GM12878 (cell line): ENCODE measurements at regions not wholly inside any gene's neighbourhood (a gene's known extent, or its start where the extent isn't known, plus 50 kb on each side); places are given as distances from the start of the nearest gene placed in this dataset.

Experiments
- ATAC-seq: fragments of 200-7000 bp; cut with Tn5 transposase; 3 replicates; pipeline ENCODE4 v1.9.1; 2020; ENCODE audit warnings: mild to moderate bottlenecking, moderate library complexity
- BruUV-seq: library from RNA; stranded (reverse); fragments of 400-500 nt; replicated peaks from 2 replicates; lab custom pipeline; 2021; lab: Mats Ljungman, UMichigan
- CTCF ChIA-PET: fragments of 300-600 bp; sonication (Branson Sonifier 250); formaldehyde crosslinking; extraction: SDS; loops from one replicate; lab custom pipeline; 2021; ENCODE audit warnings: inconsistent platforms; lab: Yijun Ruan, JAX
- POLR2A ChIA-PET: fragments of 350-600 bp; formaldehyde crosslinking; extraction: SDS; loops from one replicate; lab custom pipeline; 2021; ENCODE audit warnings: inconsistent platforms; lab: Charles Lee
- RAD21 ChIA-PET: fragments of 300-600 bp; sonication (Branson Sonifier 250); formaldehyde crosslinking; loops from one replicate; lab custom pipeline; 2023; ENCODE audit warnings: antibody characterized with exemption; ENCODE audit not compliant: unreplicated experiment; lab: Charles Lee
- SMC1A ChIA-PET: fragments of 300-600 bp; sonication (Branson Sonifier 250); formaldehyde crosslinking; loops from one replicate; lab custom pipeline; 2023; ENCODE audit not compliant: unreplicated experiment, uncharacterized antibody; lab: Charles Lee
- DNase-seq: peaks from one replicate; pipeline ENCODE4 v3.0.0-alpha.2; 2011; ENCODE audit warnings: low read depth, low spot score
- FAIRE-seq: peaks from 3 replicates; lab custom pipeline; 2011; peaks lifted over from hg19 to GRCh38; lab: Jason Lieb, UNC
- H2AFZ ChIP-seq: 2 replicates; pipeline ENCODE4 v1.6.0; 2011; ENCODE audit warnings: low read depth, low read length, control low read depth; ENCODE audit not compliant: control insufficient read depth
- H3K27ac ChIP-seq: 2 replicates; pipeline ENCODE4 v1.5.1; 2011; ENCODE audit warnings: control low read depth; ENCODE audit not compliant: control insufficient read depth, insufficient read depth
- H3K27me3 ChIP-seq, 2 experiments: replicated peaks in 1 of 2; 2 replicates each; pipeline versions ENCODE4 v1.6.0 to v1.6.1; 2011; ENCODE audit warnings: low read length in 1 of 2; ENCODE audit not compliant: control insufficient read depth in 2 of 2, insufficient read depth in 2 of 2
- H3K36me3 ChIP-seq, 2 experiments: 2 replicates each; pipeline ENCODE4 v1.5.1; 2011; ENCODE audit warnings: low read length in 1 of 2; ENCODE audit not compliant: control insufficient read depth in 2 of 2, insufficient read depth in 2 of 2
- H3K4me1 ChIP-seq: 2 replicates; pipeline ENCODE4 v1.6.1; 2011; ENCODE audit warnings: mild to moderate bottlenecking, low read length, moderate library complexity, mixed read lengths; ENCODE audit not compliant: control insufficient read depth, insufficient read depth
- H3K4me2 ChIP-seq: 2 replicates; pipeline ENCODE4 v1.6.0; 2011; ENCODE audit warnings: control low read depth; ENCODE audit not compliant: control insufficient read depth, insufficient read depth
- H3K4me3 ChIP-seq: fragments of 200-600 bp; sonication (generic); 2 replicates; pipeline ENCODE4 v1.5.1; 2016
- H3K79me2 ChIP-seq: 2 replicates; pipeline ENCODE4 v1.6.0; 2011; ENCODE audit warnings: low read length; ENCODE audit not compliant: control insufficient read depth, insufficient read depth
- H3K9ac ChIP-seq: 2 replicates; pipeline ENCODE4 v1.8.0; 2011; ENCODE audit warnings: low read length, control low read depth, mixed read lengths; ENCODE audit not compliant: control insufficient read depth, insufficient read depth
- H3K9me3 ChIP-seq: replicated peaks from 3 replicates; pipeline ENCODE4 v1.5.1; 2011; ENCODE audit warnings: mild to moderate bottlenecking, low read length; ENCODE audit not compliant: control insufficient read depth, insufficient read depth
- H4K20me1 ChIP-seq: 2 replicates; pipeline ENCODE4 v1.6.0; 2011; ENCODE audit not compliant: control insufficient read depth, insufficient read depth
- CBX5 ChIP-seq: sonication (generic); IDR thresholded peaks from 2 replicates; pipeline ENCODE4 v1.6.1; 2016; ENCODE audit warnings: low read depth, moderate library complexity, mild to moderate bottlenecking, inconsistent platforms
- HDAC6 ChIP-seq: fragments of 200-600 bp; sonication (generic); IDR thresholded peaks from one replicate; pipeline ENCODE4 v1.8.0; 2017; ENCODE audit warnings: antibody characterized with exemption; ENCODE audit not compliant: unreplicated experiment
- IKZF1 ChIP-seq: fragments of 450-650 bp; conservative IDR thresholded peaks from 2 replicates; pipeline ENCODE4 v1.6.1; 2017; ENCODE audit warnings: antibody characterized with exemption, mild to moderate bottlenecking
- POLR2AphosphoS2 ChIP-seq: IDR thresholded peaks from 2 replicates; pipeline ENCODE4 v1.6.1; 2011; ENCODE audit warnings: low read depth, mild to moderate bottlenecking, low read length, improper control_type of control experiment, moderate library complexity
- STAT1 ChIP-seq: fragments of 450-650 bp; conservative IDR thresholded peaks from 2 replicates; pipeline ENCODE4 v1.6.1; 2014; ENCODE audit warnings: antibody characterized with exemption, mild to moderate bottlenecking
- SUZ12 ChIP-seq: fragments of 200-600 bp; sonication (generic); IDR thresholded peaks from one replicate; pipeline ENCODE4 v1.6.1; 2018; ENCODE audit warnings: antibody characterized with exemption, mild to moderate bottlenecking; ENCODE audit not compliant: unreplicated experiment
- YY1 ChIP-seq: IDR thresholded peaks from 2 replicates; pipeline ENCODE4 v1.6.1; 2011; ENCODE audit warnings: low read depth, mild to moderate bottlenecking, low read length
- WGBS: methylation state at CpG from one replicate; pipeline ENCODE4 v1.1.6; 2016; ENCODE audit warnings: low lambda C conversion rate; ENCODE audit not compliant: insufficient replicate concordance, insufficient coverage; ENCODE audit errors: missing lambda C conversion rate; 5-methylcytosine and 5-hydroxymethylcytosine counted together
- in situ Hi-C: fragments of 300-500 bp; cut with MboI; formaldehyde crosslinking; loops from 9 replicates; pipeline ENCODE4 v1.14.3; 2018; ENCODE audit warnings: mixed read lengths
- intact Hi-C: fragments of 100-400 bp; cut with micrococcal nuclease; formaldehyde crosslinking; loops from one replicate; pipeline ENCODE4 v1.14.2; 2022; ENCODE audit not compliant: unreplicated experiment
- TF ChIP-seq, protein P1 (sequence below): fragments of 450-650 bp; IDR thresholded peaks from 2 replicates; pipeline ENCODE4 v1.6.1; 2016; ENCODE audit warnings: mild to moderate bottlenecking
- TF ChIP-seq, protein P2 (sequence below): fragments of 450-650 bp; formaldehyde crosslinking; IDR thresholded peaks from 2 replicates; pipeline ENCODE4 v1.4.0; 2020; ENCODE audit warnings: mild to moderate bottlenecking, moderate library complexity

- no peaks in the 10 kb centered on the region for H3K27me3 ChIP-seq
- in situ Hi-C loops (no loop called here), intact Hi-C loops (no loop called here)
- 67% methylated on average over 6 of the region's 6 CpGs for WGBS
- no TSS peak for BruUV-seq
- H3K9ac ChIP-seq = no peak overlapping the region
- no peaks in the 10 kb centered on the region for H3K4me1 ChIP-seq
- SMC1A ChIA-PET = interaction anchor here (0.7 to 2.6 kb wide), 11 partner anchors 9 to 932 kb away, joined by 3 to 17 read pairs (median 4); no protein-coding TSS in a partner anchor
- TF ChIP-seq, protein P1, sequence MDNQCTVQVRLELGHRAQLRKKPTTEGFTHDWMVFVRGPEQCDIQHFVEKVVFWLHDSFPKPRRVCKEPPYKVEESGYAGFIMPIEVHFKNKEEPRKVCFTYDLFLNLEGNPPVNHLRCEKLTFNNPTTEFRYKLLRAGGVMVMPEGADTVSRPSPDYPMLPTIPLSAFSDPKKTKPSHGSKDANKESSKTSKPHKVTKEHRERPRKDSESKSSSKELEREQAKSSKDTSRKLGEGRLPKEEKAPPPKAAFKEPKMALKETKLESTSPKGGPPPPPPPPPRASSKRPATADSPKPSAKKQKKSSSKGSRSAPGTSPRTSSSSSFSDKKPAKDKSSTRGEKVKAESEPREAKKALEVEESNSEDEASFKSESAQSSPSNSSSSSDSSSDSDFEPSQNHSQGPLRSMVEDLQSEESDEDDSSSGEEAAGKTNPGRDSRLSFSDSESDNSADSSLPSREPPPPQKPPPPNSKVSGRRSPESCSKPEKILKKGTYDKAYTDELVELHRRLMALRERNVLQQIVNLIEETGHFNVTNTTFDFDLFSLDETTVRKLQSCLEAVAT = no peak
- no peak for TF ChIP-seq POLR2AphosphoS2
- no peak for TF ChIP-seq SUZ12
- TF ChIP-seq HDAC6 = no peak
- no peak for TF ChIP-seq YY1
- no peak for ATAC-seq
- RAD21 ChIA-PET = interaction anchor here (0.9 to 2.2 kb wide), 4 partner anchors 113 to 925 kb away, joined by 3 to 12 read pairs (median 4); no protein-coding TSS in a partner anchor
- H2AFZ ChIP-seq = no peak overlapping the region
- H4K20me1 ChIP-seq = no peaks in the 10 kb centered on the region
- H3K27ac ChIP-seq = no peak overlapping the region
- H3K36me3 ChIP-seq = no peaks in the 10 kb centered on the region
- FAIRE-seq = no peak
- no peak overlapping the region for H3K4me2 ChIP-seq
- no peak overlapping the region for H3K4me3 ChIP-seq
- H3K9me3 ChIP-seq = no peaks in the 10 kb centered on the region
- POLR2A ChIA-PET = no interaction called here
- no peak for DNase-seq
- no peaks in the 10 kb centered on the region for H3K79me2 ChIP-seq
- CTCF ChIA-PET = interaction anchor here (0.8 to 1.8 kb wide), 5 partner anchors 12 to 552 kb away, joined by 3 to 18 read pairs (median 5); no protein-coding TSS in a partner anchor
Measured at GRCh38 chr6:87945181-87945580, 102.5 kb upstream of the SPACA1 start.

- Histone ChIP-seq H3K79me2 (no peaks in the 10 kb centered on the region), H4K20me1 (no peaks in the 10 kb centered on the region), H3K36me3 (no peaks in the 10 kb centered on the region), H2AFZ (no peak overlapping the region), H3K4me3 (no peak overlapping the region), H3K4me1 (no peaks in the 10 kb centered on the region), H3K27me3 (no peaks in the 10 kb centered on the region), H3K9ac (no peak overlapping the region), H3K4me2 (no peak overlapping the region), H3K9me3 (no peaks in the 10 kb centered on the region), H3K27ac (no peak overlapping the region)
- no TSS peak for BruUV-seq
- ChIA-PET RAD21 (interaction anchor here (0.8 to 2.2 kb wide), 7 partner anchors 14 to 974 kb away, joined by 3 to 12 read pairs (median 4); no protein-coding TSS in a partner anchor), CTCF (interaction anchor here (0.8 to 1.8 kb wide), 5 partner anchors 12 to 552 kb away, joined by 3 to 18 read pairs (median 5); no protein-coding TSS in a partner anchor), POLR2A (no interaction called here), SMC1A (interaction anchor here (0.7 to 2.6 kb wide), 13 partner anchors 10 to 932 kb away, joined by 3 to 17 read pairs (median 4); no protein-coding TSS in a partner anchor)
- in situ Hi-C loops = no loop called here
- DNase-seq (no peak), FAIRE-seq (no peak), ATAC-seq (peak; percentile 81)
- WGBS = 18% methylated on average over 5 of the region's 5 CpGs
- intact Hi-C loops = no loop called here
- no peak for TF ChIP-seq STAT1
- no peak for TF ChIP-seq IKZF1
- no peak for TF ChIP-seq CBX5
- TF ChIP-seq, protein P2, sequence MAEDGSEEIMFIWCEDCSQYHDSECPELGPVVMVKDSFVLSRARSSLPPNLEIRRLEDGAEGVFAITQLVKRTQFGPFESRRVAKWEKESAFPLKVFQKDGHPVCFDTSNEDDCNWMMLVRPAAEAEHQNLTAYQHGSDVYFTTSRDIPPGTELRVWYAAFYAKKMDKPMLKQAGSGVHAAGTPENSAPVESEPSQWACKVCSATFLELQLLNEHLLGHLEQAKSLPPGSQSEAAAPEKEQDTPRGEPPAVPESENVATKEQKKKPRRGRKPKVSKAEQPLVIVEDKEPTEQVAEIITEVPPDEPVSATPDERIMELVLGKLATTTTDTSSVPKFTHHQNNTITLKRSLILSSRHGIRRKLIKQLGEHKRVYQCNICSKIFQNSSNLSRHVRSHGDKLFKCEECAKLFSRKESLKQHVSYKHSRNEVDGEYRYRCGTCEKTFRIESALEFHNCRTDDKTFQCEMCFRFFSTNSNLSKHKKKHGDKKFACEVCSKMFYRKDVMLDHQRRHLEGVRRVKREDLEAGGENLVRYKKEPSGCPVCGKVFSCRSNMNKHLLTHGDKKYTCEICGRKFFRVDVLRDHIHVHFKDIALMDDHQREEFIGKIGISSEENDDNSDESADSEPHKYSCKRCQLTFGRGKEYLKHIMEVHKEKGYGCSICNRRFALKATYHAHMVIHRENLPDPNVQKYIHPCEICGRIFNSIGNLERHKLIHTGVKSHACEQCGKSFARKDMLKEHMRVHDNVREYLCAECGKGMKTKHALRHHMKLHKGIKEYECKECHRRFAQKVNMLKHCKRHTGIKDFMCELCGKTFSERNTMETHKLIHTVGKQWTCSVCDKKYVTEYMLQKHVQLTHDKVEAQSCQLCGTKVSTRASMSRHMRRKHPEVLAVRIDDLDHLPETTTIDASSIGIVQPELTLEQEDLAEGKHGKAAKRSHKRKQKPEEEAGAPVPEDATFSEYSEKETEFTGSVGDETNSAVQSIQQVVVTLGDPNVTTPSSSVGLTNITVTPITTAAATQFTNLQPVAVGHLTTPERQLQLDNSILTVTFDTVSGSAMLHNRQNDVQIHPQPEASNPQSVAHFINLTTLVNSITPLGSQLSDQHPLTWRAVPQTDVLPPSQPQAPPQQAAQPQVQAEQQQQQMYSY = no peak
Measured at GRCh38 chr6:87944541-87944954, 103.1 kb upstream of the SPACA1 start.
